ENCODE measurements at regions not wholly inside any gene's neighbourhood (a gene's known extent, or its start where the extent isn't known, plus 50 kb on each side); places are given as distances from the start of the nearest gene placed in this dataset.

DNA sequence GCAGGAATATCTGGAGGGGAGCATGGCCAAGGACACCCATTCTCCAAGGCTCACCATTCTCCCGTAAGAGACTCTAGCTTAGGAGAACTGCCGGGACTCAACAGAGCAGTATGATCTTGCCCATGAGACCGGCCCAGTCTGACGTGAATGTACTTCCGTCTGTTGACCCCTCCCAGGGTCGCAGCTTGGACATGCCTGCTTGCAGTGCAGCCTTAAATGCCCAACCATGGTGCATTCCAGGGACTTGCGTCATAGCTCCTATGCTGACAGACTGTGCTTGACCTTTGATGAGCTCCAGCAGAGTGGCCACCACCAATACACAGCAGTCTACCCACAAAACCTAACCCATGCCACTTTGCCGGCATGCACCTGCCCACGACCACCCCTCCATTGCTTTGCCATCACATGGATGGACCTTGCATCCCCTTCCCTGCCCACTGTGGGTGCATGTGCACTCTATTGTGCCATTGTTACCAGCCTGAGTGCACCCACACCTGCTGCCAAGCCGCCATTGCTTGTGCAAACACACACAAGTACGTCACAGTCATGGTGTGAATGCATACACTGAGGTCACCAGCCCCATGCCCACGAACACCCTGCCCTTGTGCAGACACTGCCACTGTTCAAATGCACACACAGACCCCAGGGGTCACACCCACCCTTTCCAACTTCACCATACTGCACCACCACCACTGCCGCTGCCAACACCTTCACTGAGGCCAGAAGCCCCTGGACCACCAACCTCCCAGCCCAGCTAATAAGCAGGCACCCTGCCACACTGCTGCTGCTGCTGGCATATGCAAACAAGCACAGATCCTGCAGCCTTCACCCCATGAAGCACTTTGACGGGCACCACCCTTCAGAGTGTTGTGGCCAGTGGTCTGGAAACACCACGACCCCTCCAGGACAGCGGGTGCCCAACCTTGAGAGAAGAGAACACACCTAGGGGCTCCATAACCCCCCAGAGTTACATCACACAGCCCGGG is 1141.3 kb downstream of the BRINP3 start:
- CTCF ChIA-PET (ENCODE audit: unreplicated experiment) = no interaction called here
- H3K27ac ChIP-seq (ENCODE audit: low read depth, low read length, poor library complexity, severe bottlenecking) = no peak overlapping the region

DNA sequence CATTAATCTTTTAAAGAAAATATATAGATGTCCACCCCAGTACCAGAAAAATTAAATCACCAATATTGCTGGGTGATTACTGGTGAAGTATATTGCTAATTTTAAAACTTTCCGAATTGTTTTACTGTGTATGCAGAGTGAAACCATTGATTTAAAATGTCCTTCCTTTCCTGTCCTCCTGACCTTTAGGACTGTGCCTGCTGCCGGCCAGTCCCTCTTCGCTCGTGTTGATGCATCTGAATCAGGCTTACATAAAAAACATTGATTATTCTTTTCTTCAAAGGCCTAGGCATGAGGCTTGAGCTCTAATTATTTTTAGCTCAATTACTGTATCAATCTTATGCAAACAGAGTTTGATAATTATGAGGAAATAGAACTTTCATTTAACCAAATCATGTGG is 1128.1 kb downstream of the BRINP3 start:
- no peak for TF ChIP-seq EZH2phosphoT487 (IDR thresholded peaks at IDR 0.05; ENCODE audit: borderline replicate concordance, low read depth, low read length)
- TF ChIP-seq, protein P1, sequence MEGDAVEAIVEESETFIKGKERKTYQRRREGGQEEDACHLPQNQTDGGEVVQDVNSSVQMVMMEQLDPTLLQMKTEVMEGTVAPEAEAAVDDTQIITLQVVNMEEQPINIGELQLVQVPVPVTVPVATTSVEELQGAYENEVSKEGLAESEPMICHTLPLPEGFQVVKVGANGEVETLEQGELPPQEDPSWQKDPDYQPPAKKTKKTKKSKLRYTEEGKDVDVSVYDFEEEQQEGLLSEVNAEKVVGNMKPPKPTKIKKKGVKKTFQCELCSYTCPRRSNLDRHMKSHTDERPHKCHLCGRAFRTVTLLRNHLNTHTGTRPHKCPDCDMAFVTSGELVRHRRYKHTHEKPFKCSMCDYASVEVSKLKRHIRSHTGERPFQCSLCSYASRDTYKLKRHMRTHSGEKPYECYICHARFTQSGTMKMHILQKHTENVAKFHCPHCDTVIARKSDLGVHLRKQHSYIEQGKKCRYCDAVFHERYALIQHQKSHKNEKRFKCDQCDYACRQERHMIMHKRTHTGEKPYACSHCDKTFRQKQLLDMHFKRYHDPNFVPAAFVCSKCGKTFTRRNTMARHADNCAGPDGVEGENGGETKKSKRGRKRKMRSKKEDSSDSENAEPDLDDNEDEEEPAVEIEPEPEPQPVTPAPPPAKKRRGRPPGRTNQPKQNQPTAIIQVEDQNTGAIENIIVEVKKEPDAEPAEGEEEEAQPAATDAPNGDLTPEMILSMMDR (conservative IDR thresholded peaks at IDR 0.05; ENCODE audit: low read length) = no peak
- H2AFZ ChIP-seq (ENCODE audit: low read length) = no peak overlapping the region

More for the DNA sequence above, 1141.3 kb downstream of the BRINP3 start:
- DNase-seq (ENCODE audit: low spot score) = no peak
- POLR2A ChIA-PET = interaction anchor here (1.1 kb wide), 1 partner anchor 42 kb away, joined by 3 read pairs; no protein-coding TSS in a partner anchor
- Histone ChIP-seq H3K9me3 (ENCODE audit: low read length) (no peaks in the 10 kb centered on the region), H3K79me2 (ENCODE audit: insufficient read depth, low read depth, low read length) (no peaks in the 10 kb centered on the region), H3K4me3 (ENCODE audit: low read depth, low read length, poor library complexity, severe bottlenecking) (no peak overlapping the region), H3K36me3 (ENCODE audit: insufficient read depth, low read length) (no peaks in the 10 kb centered on the region), H3K4me2 (ENCODE audit: low read length) (no peak overlapping the region), H3K9me2 (ENCODE audit: insufficient read depth, low read length) (no peaks in the 10 kb centered on the region), H4K20me1 (ENCODE audit: insufficient read depth, low read length) (no peaks in the 10 kb centered on the region), H2AFZ (ENCODE audit: low read length) (no peak overlapping the region), H3K4me1 (ENCODE audit: insufficient read depth, low read length, poor library complexity, severe bottlenecking) (no peaks in the 10 kb centered on the region)
- no TSS peak for BruUV-seq (replicated peaks)
- TF ChIP-seq, protein P1 (conservative IDR thresholded peaks at IDR 0.05; ENCODE audit: low read length) = no peak
- TF ChIP-seq EZH2phosphoT487 (IDR thresholded peaks at IDR 0.05; ENCODE audit: borderline replicate concordance, low read depth, low read length) = no peak
- intact Hi-C loops (cut with micrococcal nuclease; ENCODE audit: unreplicated experiment) = no loop called here

More for the DNA sequence above, 1128.1 kb downstream of the BRINP3 start:
- intact Hi-C loops (cut with micrococcal nuclease; ENCODE audit: unreplicated experiment) = no loop called here
- no peaks in the 10 kb centered on the region for H3K36me3 ChIP-seq (ENCODE audit: insufficient read depth, low read length)
- DNase-seq (ENCODE audit: low spot score) = no peak
- no TSS peak for BruUV-seq (replicated peaks)
- no peak overlapping the region for H3K4me3 ChIP-seq (ENCODE audit: low read depth, low read length, poor library complexity, severe bottlenecking)
- no peaks in the 10 kb centered on the region for H4K20me1 ChIP-seq (ENCODE audit: insufficient read depth, low read length)
- no peak overlapping the region for H3K27ac ChIP-seq (ENCODE audit: low read depth, low read length, poor library complexity, severe bottlenecking)
- CTCF ChIA-PET (ENCODE audit: unreplicated experiment) = no interaction called here
- no peak overlapping the region for H3K4me2 ChIP-seq (ENCODE audit: low read length)
- H3K9me3 ChIP-seq (ENCODE audit: low read length) = no peaks in the 10 kb centered on the region
- H3K4me1 ChIP-seq (ENCODE audit: insufficient read depth, low read length, poor library complexity, severe bottlenecking) = no peaks in the 10 kb centered on the region
- H3K9me2 ChIP-seq (ENCODE audit: insufficient read depth, low read length) = no peaks in the 10 kb centered on the region
- H3K79me2 ChIP-seq (ENCODE audit: insufficient read depth, low read depth, low read length) = no peaks in the 10 kb centered on the region
- POLR2A ChIA-PET = interaction anchor here (1.2 kb wide), 1 partner anchor 10 kb away, joined by 3 read pairs; no protein-coding TSS in a partner anchor

Measured in OCI-LY7 (cell line).